Adrenal gland (tissue), 9 donors: ENCODE measurements at regions not wholly inside any gene's neighbourhood (a gene's known extent, or its start where the extent isn't known, plus 50 kb on each side); places are given as distances from the start of the nearest gene placed in this dataset.

ENCODE experiments used
- DNase-seq, 7 donors: peaks; one replicate each; pipeline ENCODE4 v3.0.0-alpha.2; 2019 to 2020
- H3K27ac ChIP-seq, 5 donors: fragments of 200-600 bp; sonication (generic) in 4 of 5; 1 replicate in 3 of 5; 2 replicates in 2 of 5; pipeline versions ENCODE4 v1.5.1 to v1.8.0; 2016 to 2020; ENCODE audit warnings: mild to moderate bottlenecking in 1 of 5
- H3K27me3 ChIP-seq: fragments of 200-600 bp; 2 replicates; pipeline ENCODE4 v1.8.0; 2021
- H3K36me3 ChIP-seq, 2 donors: fragments of 200-600 bp; replicated peaks in 1 of 2; 1 replicate in 1 of 2; 2 replicates in 1 of 2; pipeline versions ENCODE4 v1.5.1 to v1.8.0; 2018 to 2022
- H3K4me1 ChIP-seq, 2 donors: fragments of 200-600 bp; replicated peaks in 1 of 2; 1 replicate in 1 of 2; 2 replicates in 1 of 2; pipeline versions ENCODE4 v1.5.1 to v1.8.0; 2018 to 2021
- H3K4me3 ChIP-seq, 4 donors: fragments of 200-600 bp; sonication (generic) in 3 of 4; one replicate each; pipeline ENCODE4 v1.5.1; 2016 to 2018
- H3K9me3 ChIP-seq, 3 donors: fragments of 200-600 bp; sonication (generic) in 1 of 3; replicated peaks in 1 of 3; 1 replicate in 2 of 3; 2 replicates in 1 of 3; pipeline versions ENCODE4 v1.5.1 to v1.8.0; 2016 to 2021
- CTCF ChIP-seq, 6 experiments: fragments of 450-650 bp in 4 of 6; fragments of 200-600 bp in 2 of 6; sonication (generic) in 1 of 6; IDR thresholded peaks; 1 replicate in 5 of 6; 2 replicates in 1 of 6; pipeline versions ENCODE4 v1.5.1 to v1.8.0; 2016 to 2021; ENCODE audit warnings: antibody characterized with exemption in 6 of 6, mild to moderate bottlenecking in 2 of 6, moderate library complexity in 1 of 6
- POLR2A ChIP-seq, 2 donors: fragments of 450-650 bp; IDR thresholded peaks; one replicate each; pipeline ENCODE4 v1.6.1; 2017; ENCODE audit warnings: antibody characterized with exemption in 2 of 2, mild to moderate bottlenecking in 2 of 2, moderate library complexity in 1 of 2
- WGBS, 4 donors: extraction: QIAGEN DNeasy Blood & Tissue Kit in 2 of 4; methylation state at CpG; one replicate each; pipeline versions ENCODE4 v1.1.5 to v1.1.7; 2013 to 2017; 5-methylcytosine and 5-hydroxymethylcytosine counted together
- intact Hi-C, 2 donors: fragments of 100-400 bp; cut with DNase I; formaldehyde crosslinking; loops; one replicate each; pipeline versions ENCODE4 v1.14.1 to v1.15.0; 2022 to 2023
- donor health status: healthy with polysubstance abuse.
- donor health status: Bipolar disorder and iron deficiency.
- donor health status: DM: yes; HTN: yes; CAD: no.
- donor health status: DM: no; HTN: no; CAD: no.
- donor health status: DM: no; HTN: no; CAD: no.

- no peak for TF ChIP-seq CTCF (IDR thresholded peaks at IDR 0.05)
- no peak for TF ChIP-seq POLR2A (IDR thresholded peaks at IDR 0.05)
- H3K27me3 ChIP-seq, result no peaks in the 10 kb centered on the region
- H3K27ac ChIP-seq, result no peak overlapping the region
- 61 to 75% (median 69%) methylated on average over 6 of the region's 6 CpGs for WGBS, 4 donors
- intact Hi-C loops, result no loop called here
- no peaks in the 10 kb centered on the region for H3K4me1 ChIP-seq
- DNase-seq, result no peak
- no peak overlapping the region for H3K4me3 ChIP-seq
- no peaks in the 10 kb centered on the region for H3K9me3 ChIP-seq
- H3K36me3 ChIP-seq, result no peaks in the 10 kb centered on the region
These were observed 93.2 kb upstream of the ADAMTS16 start for GRCh38 chr5:5046680-5047502.

GRCh38 chr5:5050801-5051200 lies 89.3 kb upstream of the ADAMTS16 start:
- DNase-seq, result no peak
- Histone ChIP-seq H3K27me3 (no peaks in the 10 kb centered on the region), H3K4me3 (no peak overlapping the region), H3K27ac (no peak overlapping the region), H3K4me1 (no peaks in the 10 kb centered on the region), H3K36me3 (no peaks in the 10 kb centered on the region), H3K9me3 (no peaks in the 10 kb centered on the region)
- 34 to 46% (median 39%) methylated on average over 3 of the region's 3 CpGs for WGBS, 4 donors
- TF ChIP-seq POLR2A (IDR thresholded peaks at IDR 0.05), result no peak
- no peak for TF ChIP-seq CTCF (IDR thresholded peaks at IDR 0.05)
- intact Hi-C loops, result no loop called here

- TF ChIP-seq POLR2A (IDR thresholded peaks at IDR 0.05) (no peak), CTCF (IDR thresholded peaks at IDR 0.05) (no peak)
- Histone ChIP-seq H3K9me3 (no peaks in the 10 kb centered on the region), H3K27me3 (no peaks in the 10 kb centered on the region), H3K27ac (no peak overlapping the region), H3K4me1 (no peaks in the 10 kb centered on the region), H3K4me3 (no peak overlapping the region), H3K36me3 (no peaks in the 10 kb centered on the region)
- intact Hi-C loops, result no loop called here
- WGBS, 4 donors, result 60 to 72% (median 68%) methylated on average over 1 of the region's 1 CpG
- DNase-seq, result no peak
These were observed 84.4 kb upstream of the ADAMTS16 start for GRCh38 chr5:5055712-5056111.

- no peaks in the 10 kb centered on the region for H3K4me1 ChIP-seq
- no peak overlapping the region for H3K4me3 ChIP-seq
- H3K9me3 ChIP-seq, result no peaks in the 10 kb centered on the region
- 75 to 88% (median 85%) methylated on average over 12 of the region's 12 CpGs for WGBS, 4 donors
- intact Hi-C loops, result no loop called here
- TF ChIP-seq POLR2A (IDR thresholded peaks at IDR 0.05), result no peak
- no peaks in the 10 kb centered on the region for H3K36me3 ChIP-seq
- no peaks in the 10 kb centered on the region for H3K27me3 ChIP-seq
- no peak for DNase-seq
- H3K27ac ChIP-seq, result no peak overlapping the region
These were observed 78.3 kb upstream of the ADAMTS16 start for GRCh38 chr5:5061836-5062235.
